Hepatocyte (in vitro differentiated cells): ENCODE measurements at regions not wholly inside any gene's neighbourhood (a gene's known extent, or its start where the extent isn't known, plus 50 kb on each side); places are given as distances from the start of the nearest gene placed in this dataset.
"Not testable (repeated sequence)": the region's sequence is repeated elsewhere in the genome, so short reads cannot be mapped to it uniquely, and the experiment has no call there.

ENCODE experiments used
- EZH2 ChIP-seq: fragments of 200-600 bp; sonication (generic); IDR thresholded peaks from 2 replicates; pipeline ENCODE4 v1.6.1; 2016; ENCODE audit warnings: antibody characterized with exemption, mild to moderate bottlenecking, borderline replicate concordance
- EZH2phosphoT487 ChIP-seq: fragments of 200-600 bp; sonication (generic); IDR thresholded peaks from one replicate; pipeline ENCODE4 v1.6.1; 2018; ENCODE audit warnings: antibody characterized with exemption, mild to moderate bottlenecking, low read depth, moderate library complexity; ENCODE audit not compliant: unreplicated experiment, severe bottlenecking
- TF ChIP-seq, protein P1 (sequence below): fragments of 200-600 bp; sonication (generic); IDR thresholded peaks from 2 replicates; pipeline ENCODE4 v1.5.1; 2016; ENCODE audit warnings: antibody characterized with exemption, mild to moderate bottlenecking; ENCODE audit not compliant: poor library complexity

DNA sequence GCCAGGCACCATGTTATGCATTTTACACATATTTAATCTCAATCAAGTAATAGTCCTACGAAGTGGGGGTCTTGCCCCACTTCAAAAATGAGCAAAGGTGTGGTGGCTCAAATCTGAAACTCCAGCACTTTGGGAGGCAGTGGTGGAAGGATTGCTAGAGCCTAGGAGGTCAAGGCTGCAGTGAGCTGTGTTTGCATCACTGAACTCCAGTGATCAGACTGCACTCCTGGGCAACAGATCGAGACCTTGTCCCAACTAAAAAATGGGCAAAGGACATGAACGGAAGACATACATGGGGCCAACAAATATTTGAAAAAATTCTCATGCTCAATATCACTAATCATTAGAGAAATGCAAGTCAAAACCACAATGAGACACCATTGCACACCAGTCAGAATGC, 116.3 kb upstream of the NBPF8 start:
- TF ChIP-seq, protein P1, sequence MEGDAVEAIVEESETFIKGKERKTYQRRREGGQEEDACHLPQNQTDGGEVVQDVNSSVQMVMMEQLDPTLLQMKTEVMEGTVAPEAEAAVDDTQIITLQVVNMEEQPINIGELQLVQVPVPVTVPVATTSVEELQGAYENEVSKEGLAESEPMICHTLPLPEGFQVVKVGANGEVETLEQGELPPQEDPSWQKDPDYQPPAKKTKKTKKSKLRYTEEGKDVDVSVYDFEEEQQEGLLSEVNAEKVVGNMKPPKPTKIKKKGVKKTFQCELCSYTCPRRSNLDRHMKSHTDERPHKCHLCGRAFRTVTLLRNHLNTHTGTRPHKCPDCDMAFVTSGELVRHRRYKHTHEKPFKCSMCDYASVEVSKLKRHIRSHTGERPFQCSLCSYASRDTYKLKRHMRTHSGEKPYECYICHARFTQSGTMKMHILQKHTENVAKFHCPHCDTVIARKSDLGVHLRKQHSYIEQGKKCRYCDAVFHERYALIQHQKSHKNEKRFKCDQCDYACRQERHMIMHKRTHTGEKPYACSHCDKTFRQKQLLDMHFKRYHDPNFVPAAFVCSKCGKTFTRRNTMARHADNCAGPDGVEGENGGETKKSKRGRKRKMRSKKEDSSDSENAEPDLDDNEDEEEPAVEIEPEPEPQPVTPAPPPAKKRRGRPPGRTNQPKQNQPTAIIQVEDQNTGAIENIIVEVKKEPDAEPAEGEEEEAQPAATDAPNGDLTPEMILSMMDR = not testable (repeated sequence)
- TF ChIP-seq EZH2phosphoT487, EZH2: not testable (repeated sequence)
